Natural killer cell (primary cell): ENCODE measurements at regions not wholly inside any gene's neighbourhood (a gene's known extent, or its start where the extent isn't known, plus 50 kb on each side); places are given as distances from the start of the nearest gene placed in this dataset.

Experiments used
- ATAC-seq, 3 donors: fragments of 150-1000 bp in 2 of 3; fragments of 200-7000 bp in 1 of 3; cut with Tn5 transposase; 1 replicate in 1 of 3; 2 replicates in 2 of 3; pipeline ENCODE4 v1.10.0; 2021; ENCODE audit warnings: mild to moderate bottlenecking in 2 of 3, moderate library complexity in 2 of 3
- DNase-seq, 2 donors: peaks; one replicate each; pipeline versions ENCODE4 v3.0.0 to v3.0.0-alpha.2; 2013 to 2021; ENCODE audit warnings: mixed read lengths in 1 of 2
- H3K27ac ChIP-seq: one replicate; pipeline ENCODE4 v1.5.1; 2013; ENCODE audit warnings: mild to moderate bottlenecking, low read length
- H3K27me3 ChIP-seq: one replicate; pipeline ENCODE4 v1.6.1; 2013; ENCODE audit warnings: low read length; ENCODE audit not compliant: control insufficient read depth, insufficient read depth
- H3K36me3 ChIP-seq: one replicate; pipeline ENCODE4 v1.6.1; 2013; ENCODE audit warnings: low read length; ENCODE audit not compliant: control insufficient read depth, insufficient read depth
- H3K4me1 ChIP-seq: one replicate; pipeline ENCODE4 v1.6.1; 2013; ENCODE audit warnings: low read length; ENCODE audit not compliant: control insufficient read depth, insufficient read depth
- H3K4me3 ChIP-seq: one replicate; pipeline ENCODE4 v1.5.1; 2013; ENCODE audit warnings: low read length
- H3K9me3 ChIP-seq: one replicate; pipeline ENCODE4 v1.6.1; 2013; ENCODE audit warnings: low read length; ENCODE audit not compliant: control insufficient read depth, insufficient read depth
- H3K27ac Mint-ChIP-seq, 2 donors: one replicate each; pipeline ENCODE4 v1.8.0; 2022; ENCODE audit warnings: mild to moderate bottlenecking in 2 of 2, mixed read lengths in 2 of 2, moderate library complexity in 1 of 2
- H3K27me3 Mint-ChIP-seq, 2 donors: one replicate each; pipeline ENCODE4 v1.8.0; 2022; ENCODE audit warnings: low read depth in 2 of 2, mixed read lengths in 2 of 2
- H3K36me3 Mint-ChIP-seq: one replicate; pipeline ENCODE4 v1.8.0; 2022; ENCODE audit warnings: mixed read lengths
- H3K4me1 Mint-ChIP-seq, 2 donors: one replicate each; pipeline ENCODE4 v1.8.0; 2022; ENCODE audit warnings: mixed read lengths in 2 of 2
- H3K4me3 Mint-ChIP-seq: one replicate; pipeline ENCODE4 v1.8.0; 2022; ENCODE audit warnings: mild to moderate bottlenecking, moderate library complexity, mixed read lengths
- H3K9me3 Mint-ChIP-seq, 2 donors: one replicate each; pipeline ENCODE4 v1.8.0; 2022; ENCODE audit warnings: mixed read lengths in 2 of 2
- WGBS: methylation state at CpG from one replicate; pipeline ENCODE4 v1.1.7; 2013; ENCODE audit warnings: missing lambda C conversion rate; ENCODE audit not compliant: insufficient coverage; 5-methylcytosine and 5-hydroxymethylcytosine counted together
- intact Hi-C: fragments of 100-400 bp; cut with micrococcal nuclease; formaldehyde crosslinking; loops from one replicate; pipeline ENCODE4 v1.14.2; 2022
- TF ChIP-seq, protein P1 (sequence below): fragments of 200-600 bp; IDR thresholded peaks from one replicate; pipeline ENCODE4 v1.8.0; 2022; ENCODE audit warnings: antibody characterized with exemption

DNA sequence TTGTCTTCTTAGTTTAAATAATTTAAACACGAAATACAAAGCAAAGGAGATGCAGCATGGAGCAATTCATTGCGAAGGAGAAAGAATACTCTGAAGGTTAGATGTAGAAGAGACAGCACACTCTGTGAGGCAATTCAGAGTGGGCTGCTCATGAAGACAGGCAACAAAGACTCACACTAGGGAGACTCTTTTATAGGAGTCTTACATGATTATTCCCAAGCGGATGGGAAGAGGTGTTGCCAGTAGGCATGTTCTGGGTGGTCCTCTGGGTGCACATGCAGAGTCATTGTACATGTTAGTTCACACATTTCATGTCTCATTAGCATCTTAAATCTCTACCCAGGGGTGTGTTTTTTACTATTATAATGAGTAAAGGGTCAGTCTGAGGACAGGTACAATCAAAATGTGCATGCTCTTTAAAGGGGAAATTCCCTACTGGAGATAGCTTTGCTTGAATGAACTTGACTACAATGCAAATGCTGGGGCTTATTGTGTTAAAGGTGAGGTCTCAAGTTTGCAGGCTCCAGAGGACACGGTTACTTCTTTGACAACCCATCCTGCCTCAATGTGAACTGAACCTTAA lies 275.5 kb downstream of the CDH19 start:
- no peak overlapping the region for H3K4me3 ChIP-seq
- no peak overlapping the region for H3K4me3 Mint-ChIP-seq
- 87% methylated on average over 3 of the region's 4 CpGs for WGBS

DNA sequence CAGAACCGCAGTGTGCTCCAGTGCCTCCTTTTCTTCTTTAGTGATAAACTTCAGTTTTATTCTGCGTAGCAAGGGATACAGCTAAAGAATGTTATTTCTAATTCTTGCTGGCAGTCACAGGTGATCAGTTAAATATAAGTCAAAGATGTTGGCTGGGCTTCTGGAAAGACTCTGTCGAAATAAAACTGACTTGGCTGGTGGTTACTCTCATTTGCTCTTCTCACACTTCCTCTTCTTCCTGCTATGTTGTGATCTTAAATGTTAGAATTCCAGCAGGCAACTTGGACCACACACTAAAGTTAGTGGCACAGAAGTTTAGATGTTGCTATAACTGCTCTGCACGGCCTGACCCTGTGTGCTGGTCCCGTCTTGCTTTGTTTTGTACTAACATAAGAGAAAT lies 278.6 kb downstream of the CDH19 start:
- Histone ChIP-seq H3K4me1 (no peaks in the 10 kb centered on the region), H3K9me3 (no peaks in the 10 kb centered on the region), H3K27ac (no peak overlapping the region), H3K36me3 (no peaks in the 10 kb centered on the region), H3K4me3 (no peak overlapping the region), H3K27me3 (no peaks in the 10 kb centered on the region)
- TF ChIP-seq, protein P1, sequence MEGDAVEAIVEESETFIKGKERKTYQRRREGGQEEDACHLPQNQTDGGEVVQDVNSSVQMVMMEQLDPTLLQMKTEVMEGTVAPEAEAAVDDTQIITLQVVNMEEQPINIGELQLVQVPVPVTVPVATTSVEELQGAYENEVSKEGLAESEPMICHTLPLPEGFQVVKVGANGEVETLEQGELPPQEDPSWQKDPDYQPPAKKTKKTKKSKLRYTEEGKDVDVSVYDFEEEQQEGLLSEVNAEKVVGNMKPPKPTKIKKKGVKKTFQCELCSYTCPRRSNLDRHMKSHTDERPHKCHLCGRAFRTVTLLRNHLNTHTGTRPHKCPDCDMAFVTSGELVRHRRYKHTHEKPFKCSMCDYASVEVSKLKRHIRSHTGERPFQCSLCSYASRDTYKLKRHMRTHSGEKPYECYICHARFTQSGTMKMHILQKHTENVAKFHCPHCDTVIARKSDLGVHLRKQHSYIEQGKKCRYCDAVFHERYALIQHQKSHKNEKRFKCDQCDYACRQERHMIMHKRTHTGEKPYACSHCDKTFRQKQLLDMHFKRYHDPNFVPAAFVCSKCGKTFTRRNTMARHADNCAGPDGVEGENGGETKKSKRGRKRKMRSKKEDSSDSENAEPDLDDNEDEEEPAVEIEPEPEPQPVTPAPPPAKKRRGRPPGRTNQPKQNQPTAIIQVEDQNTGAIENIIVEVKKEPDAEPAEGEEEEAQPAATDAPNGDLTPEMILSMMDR: no peak
- H3K4me1 Mint-ChIP-seq: no peaks in the 10 kb centered on the region
- ATAC-seq (no peak), DNase-seq (no peak)
- no peak overlapping the region for H3K4me3 Mint-ChIP-seq
- intact Hi-C loops: no loop called here
- no peak overlapping the region for H3K27ac Mint-ChIP-seq
- 81% methylated on average over 5 of the region's 5 CpGs for WGBS
- no peaks in the 10 kb centered on the region for H3K27me3 Mint-ChIP-seq
- H3K9me3 Mint-ChIP-seq: peaks cover 3 to 12% of the 10 kb centered on the region in 2 donors
- no peaks in the 10 kb centered on the region for H3K36me3 Mint-ChIP-seq

More for the DNA sequence above, 275.5 kb downstream of the CDH19 start:
- Histone ChIP-seq H3K36me3 (no peaks in the 10 kb centered on the region), H3K4me1 (no peaks in the 10 kb centered on the region), H3K27me3 (no peaks in the 10 kb centered on the region), H3K9me3 (no peaks in the 10 kb centered on the region), H3K27ac (no peak overlapping the region)
- DNase-seq (no peak), ATAC-seq (no peak)
- TF ChIP-seq, protein P1: no peak
- Mint-ChIP-seq H3K27ac (no peak overlapping the region), H3K4me1 (no peaks in the 10 kb centered on the region), H3K9me3 (peaks cover 5 to 8% of the 10 kb centered on the region in 2 donors), H3K27me3 (no peaks in the 10 kb centered on the region), H3K36me3 (no peaks in the 10 kb centered on the region)
- intact Hi-C loops: no loop called here

DNA sequence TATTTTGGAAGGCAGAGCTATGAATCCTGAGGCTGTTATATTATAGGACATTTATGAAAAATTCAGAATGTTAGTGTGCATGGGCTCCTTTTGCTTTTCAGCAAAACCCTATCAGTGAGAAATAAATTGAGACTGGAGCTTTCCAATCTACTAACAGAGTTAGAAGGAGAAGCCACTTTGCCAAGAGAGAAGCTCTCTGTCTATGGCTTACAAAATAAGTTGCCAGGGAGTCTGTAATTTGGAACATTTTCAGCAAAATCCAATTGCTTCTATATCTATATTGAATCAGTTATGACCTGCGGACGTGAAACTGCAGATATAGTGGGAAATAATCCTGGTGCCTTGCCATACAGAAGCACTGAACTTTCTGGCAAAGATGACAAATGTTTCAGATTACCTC lies 279.3 kb downstream of the CDH19 start:
- H3K36me3 Mint-ChIP-seq: no peaks in the 10 kb centered on the region
- ATAC-seq (no peak), DNase-seq (no peak)
- H3K27me3 Mint-ChIP-seq: no peaks in the 10 kb centered on the region
- H3K27me3 ChIP-seq: no peaks in the 10 kb centered on the region
- H3K4me1 Mint-ChIP-seq: no peaks in the 10 kb centered on the region
- intact Hi-C loops: no loop called here
- no peak overlapping the region for H3K4me3 ChIP-seq
- H3K27ac Mint-ChIP-seq: no peak overlapping the region
- 81% methylated on average over 2 of the region's 2 CpGs for WGBS
- TF ChIP-seq, protein P1: no peak
- no peak overlapping the region for H3K4me3 Mint-ChIP-seq
- no peak overlapping the region for H3K27ac ChIP-seq
- H3K9me3 ChIP-seq: no peaks in the 10 kb centered on the region
- no peaks in the 10 kb centered on the region for H3K4me1 ChIP-seq
- no peaks in the 10 kb centered on the region for H3K36me3 ChIP-seq
- H3K9me3 Mint-ChIP-seq: peaks cover 3 to 12% of the 10 kb centered on the region in 2 donors
